Posterior vena cava (tissue), 2 donors: ENCODE measurements at regions not wholly inside any gene's neighbourhood (a gene's known extent, or its start where the extent isn't known, plus 50 kb on each side); places are given as distances from the start of the nearest gene placed in this dataset.
"Not testable (repeated sequence)": the region's sequence is repeated elsewhere in the genome, so short reads cannot be mapped to it uniquely, and the experiment has no call there.

Experiments used
- DNase-seq: peaks from one replicate; pipeline ENCODE4 v3.0.0-alpha.2; 2020; ENCODE audit warnings: low spot score
- intact Hi-C, 2 donors: fragments of 100-400 bp; cut with DNase I; formaldehyde crosslinking; loops; one replicate each; pipeline versions ENCODE4 v1.14.1 to v1.14.2; 2022 to 2023
- donor health status: DM: yes; HTN: yes; CAD: no.
- donor health status: DM: yes; HTN: yes; CAD: no.

DNA sequence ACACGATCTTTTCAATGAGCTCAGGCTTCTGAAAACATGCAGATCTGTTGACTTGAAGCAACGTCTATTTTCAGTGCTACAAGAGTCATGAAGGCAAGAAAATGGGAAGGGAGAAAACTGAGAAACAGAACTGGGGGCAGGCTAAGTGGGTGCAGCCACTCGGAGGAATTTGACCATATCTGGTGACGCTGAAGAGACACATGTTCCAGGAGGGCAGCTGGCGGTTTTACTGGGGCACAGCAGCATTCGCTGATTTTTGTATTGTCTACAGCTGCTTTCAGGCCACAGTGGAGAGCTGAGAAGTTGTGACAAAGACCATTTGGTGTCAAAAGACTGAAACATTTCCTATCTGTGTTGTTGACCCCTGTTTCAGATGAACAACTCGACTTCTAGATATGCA lies 103.0 kb upstream of the ELAC2 start:
- DNase-seq = no peak
- intact Hi-C loops = no loop called here

DNA sequence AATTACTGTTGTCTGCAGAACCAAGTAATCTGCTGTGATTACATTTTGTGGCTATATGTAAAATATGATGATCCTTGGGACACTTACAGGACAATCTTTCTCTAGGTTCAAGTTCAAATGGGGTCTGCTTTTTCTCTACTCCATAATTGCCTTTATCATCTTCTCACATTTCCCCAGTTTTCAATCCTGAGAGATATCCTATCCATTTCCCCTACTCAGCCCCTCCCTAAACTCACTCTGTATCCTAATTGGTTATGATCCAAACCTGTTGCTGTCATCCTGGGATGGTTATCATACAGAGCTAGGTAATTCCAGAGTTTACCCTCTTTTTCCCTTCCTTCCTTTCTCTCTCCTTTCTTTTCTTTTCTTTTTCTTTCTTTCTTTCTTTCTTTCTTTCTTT lies 100.5 kb upstream of the ELAC2 start:
- intact Hi-C loops = no loop called here
- DNase-seq = no peak

DNA sequence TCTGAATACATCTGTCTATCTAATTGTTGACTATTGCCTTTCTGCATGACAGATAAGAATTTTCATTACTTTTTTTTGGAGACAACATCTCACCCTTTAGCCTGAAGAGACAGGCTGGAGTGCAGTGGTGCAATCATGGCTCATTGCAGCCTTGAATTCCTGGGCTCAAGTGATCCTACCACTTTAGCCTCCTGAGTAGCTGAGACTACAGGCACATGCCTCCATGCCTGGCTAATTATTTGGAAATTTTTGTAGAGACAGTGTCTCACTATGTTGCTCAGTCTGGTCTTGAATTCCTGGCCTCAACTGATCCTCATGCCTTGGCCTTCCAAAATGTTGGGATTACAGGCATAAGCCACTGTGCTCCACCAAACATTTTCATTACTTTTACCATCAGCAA lies 99.8 kb upstream of the ELAC2 start:
- intact Hi-C loops = no loop called here
- DNase-seq = no peak

DNA sequence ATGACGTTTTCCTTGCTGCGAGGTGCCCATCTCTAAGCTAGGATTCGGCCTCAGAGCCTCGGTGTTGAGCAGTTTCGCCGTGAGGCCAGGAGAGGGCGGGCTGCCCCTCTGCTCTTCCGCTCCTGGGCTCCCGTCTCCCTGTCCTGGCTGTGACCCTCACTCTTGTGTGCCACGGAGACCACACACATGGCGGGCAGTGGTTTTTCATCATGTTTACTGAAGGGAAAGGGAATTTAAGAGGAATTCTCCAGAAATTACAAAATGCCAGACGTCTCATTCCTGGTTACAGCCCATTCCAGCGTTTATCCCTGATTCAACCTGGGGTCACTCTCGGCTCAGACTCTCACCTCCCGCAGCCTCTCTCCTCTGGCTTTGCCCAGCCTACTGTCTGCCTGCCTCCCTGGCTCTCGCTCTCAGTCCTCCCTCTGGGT lies 96.8 kb upstream of the ELAC2 start:
- intact Hi-C loops = no loop called here
- no peak for DNase-seq

DNA sequence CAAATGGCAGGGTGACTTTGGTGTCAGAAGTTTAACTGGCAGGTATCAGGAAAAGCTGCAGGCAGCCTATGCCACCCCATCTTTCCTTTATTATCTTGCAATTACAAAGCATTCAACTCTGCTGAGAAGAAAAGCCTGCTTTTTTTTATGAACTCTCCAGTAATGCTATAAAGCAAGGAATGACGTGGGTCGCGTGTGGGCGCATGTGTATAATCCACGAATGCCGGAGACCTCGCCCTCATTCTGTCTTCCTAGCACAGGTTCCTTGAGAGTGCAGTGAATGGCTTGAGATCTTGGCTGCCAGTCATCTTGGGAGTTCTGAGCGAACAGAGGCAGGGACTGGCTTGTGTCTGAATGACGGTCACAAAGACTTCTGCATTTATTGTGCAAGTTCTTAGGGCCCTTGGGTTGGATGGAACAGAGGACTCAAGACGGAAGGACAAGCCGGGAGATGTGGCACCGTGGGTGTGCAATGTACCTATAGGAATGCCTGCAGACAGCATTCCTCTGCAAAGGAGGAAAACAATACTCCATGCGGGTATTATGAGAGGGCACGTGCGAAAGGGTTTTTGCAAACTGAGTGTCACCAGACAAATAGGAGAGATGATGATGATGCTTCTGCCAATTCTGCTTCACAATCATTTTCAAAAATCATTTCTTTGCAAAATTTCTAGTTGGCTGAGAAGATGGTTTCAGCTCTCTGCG lies 96.1 kb upstream of the ELAC2 start:
- intact Hi-C loops = no loop called here
- DNase-seq = no peak

DNA sequence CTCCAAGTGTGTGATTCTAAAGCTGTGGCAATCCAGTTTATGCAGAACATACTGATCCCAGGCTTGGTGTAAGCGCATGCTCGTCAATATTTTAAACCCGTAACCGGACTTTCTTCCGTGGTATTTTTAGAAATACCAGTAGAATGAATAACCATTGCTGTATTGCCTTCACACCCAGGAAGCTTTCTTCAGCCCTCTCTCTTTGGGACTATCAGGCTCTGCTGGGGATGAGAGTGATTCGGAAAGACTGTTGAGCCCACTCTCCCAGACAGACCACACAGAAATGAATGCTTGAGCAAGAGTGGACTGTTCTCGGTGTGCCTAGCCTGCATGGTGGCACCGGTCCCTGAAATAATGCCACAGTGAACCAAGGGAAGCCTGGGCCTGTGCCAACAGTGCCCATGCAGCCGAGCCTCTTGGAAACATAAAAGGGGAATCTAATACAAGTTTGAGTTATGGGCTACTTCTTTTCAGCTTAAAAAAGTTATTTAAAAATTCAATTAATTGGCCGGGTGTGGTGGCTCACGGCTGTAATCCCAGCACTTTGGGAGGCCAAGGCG lies 89.9 kb upstream of the ELAC2 start:
- DNase-seq = no peak

DNA sequence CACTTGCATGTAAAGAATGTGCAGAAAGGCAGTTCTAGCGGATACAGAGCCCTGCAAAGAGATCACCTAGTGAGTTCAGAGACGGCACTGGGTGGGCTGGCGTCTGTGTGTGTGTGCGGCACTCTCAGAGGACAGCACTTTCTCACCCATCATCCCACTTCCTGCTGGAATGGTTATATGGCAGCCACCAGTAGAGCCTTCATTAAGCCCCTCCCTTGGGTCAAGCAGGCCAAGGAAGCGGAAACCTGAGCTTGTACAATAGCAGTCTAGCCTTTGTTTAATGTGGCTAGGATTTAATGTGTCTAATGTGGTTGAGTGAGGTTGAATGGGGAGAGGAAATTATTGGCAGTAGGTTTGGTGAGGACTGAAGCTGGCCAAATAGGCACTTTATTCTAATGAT lies 88.3 kb upstream of the ELAC2 start:
- no peak for DNase-seq
- intact Hi-C loops = no loop called here

More for the DNA sequence above, 89.9 kb upstream of the ELAC2 start:
- intact Hi-C loops = no loop called here

DNA sequence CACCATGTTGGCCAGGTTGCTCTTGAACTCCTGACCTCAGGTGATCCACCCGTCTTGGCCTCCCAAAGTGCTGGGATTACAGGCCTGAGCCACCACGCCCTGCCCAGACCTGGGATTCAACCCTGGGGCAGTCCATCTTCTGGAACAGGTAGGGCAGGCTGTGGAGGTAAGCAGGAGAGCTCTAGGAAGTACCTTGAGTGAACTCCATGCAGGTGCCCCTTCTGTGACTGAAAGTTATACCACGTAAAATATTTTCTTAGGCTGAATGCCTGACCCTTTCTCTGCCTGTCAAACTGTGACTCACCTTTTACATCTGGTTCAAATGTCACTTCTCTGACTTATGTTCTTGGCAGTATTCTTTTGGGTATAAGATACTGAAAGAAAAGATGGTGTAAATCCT lies 86.7 kb upstream of the ELAC2 start:
- no peak for DNase-seq
- intact Hi-C loops = no loop called here

DNA sequence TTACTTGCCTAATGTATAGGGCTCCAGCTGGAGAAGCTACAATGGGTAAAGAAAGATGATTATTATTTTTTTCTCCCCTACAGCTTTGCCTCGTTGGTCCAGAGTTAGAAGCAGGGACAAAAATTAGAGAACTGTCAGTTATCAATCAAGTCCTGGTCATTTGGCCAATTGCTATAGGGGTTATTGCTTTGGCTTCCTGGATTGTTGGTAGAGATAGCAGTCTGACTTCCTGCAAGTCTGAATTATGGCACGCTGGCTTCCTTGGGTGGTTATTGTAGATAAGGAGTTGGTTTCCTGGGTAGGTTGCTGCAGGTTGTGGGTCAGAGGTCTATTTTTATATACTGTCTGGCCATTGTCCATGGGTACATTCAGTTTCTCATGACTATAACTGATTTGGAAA lies 84.7 kb upstream of the ELAC2 start:
- intact Hi-C loops = no loop called here
- no peak for DNase-seq

DNA sequence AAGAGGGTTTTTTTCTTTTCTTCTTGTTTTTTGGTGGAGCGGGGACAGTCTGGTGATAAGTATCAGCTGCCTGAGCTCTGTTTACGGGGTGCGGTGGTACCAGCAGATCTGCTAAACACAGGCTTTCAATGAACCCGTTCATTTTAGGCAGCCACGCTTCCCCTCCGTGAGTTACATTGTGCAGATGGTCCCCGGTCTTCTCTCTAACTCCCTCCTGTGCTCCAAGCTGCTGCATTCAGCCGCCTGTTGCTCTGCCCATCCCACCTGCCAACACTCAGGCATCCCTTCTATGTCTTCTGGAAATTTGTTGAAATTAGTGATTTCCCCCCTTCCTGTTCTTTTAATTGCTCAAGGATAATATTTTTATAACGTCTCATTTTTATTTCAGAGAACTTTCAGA lies 82.1 kb upstream of the ELAC2 start:
- intact Hi-C loops = no loop called here
- DNase-seq = no peak

DNA sequence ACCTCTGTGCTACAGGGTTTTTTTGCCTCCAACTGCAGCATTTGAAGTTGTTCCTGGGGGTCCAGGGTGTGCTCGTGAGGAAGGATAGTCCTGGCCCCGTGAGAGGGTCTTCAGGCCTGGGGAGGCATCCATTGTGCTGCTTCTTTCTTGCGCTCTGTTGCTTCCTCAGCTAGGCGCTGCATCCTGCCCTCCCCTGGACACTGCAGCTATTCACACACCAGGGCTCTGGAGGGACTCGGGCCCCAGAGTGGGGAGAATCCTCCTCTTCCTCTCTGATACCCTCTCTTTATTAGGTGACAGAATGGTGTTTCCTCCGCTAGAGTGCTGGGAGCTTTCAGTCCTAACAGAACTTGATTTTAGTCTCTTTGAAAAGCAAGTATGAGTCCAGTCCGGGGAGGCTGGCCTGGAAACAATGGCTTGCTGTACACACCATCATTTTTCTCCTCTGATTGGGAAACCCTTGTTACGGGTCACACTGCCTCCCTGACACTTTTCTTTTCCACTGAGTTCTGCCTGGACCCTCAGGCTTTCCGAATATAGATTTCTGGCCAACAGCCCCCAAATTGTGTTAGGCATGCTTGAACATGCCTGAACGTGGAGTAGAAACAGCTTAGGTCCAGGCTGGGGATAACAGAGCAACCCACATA lies 81.4 kb upstream of the ELAC2 start:
- intact Hi-C loops = no loop called here
- no peak for DNase-seq

DNA sequence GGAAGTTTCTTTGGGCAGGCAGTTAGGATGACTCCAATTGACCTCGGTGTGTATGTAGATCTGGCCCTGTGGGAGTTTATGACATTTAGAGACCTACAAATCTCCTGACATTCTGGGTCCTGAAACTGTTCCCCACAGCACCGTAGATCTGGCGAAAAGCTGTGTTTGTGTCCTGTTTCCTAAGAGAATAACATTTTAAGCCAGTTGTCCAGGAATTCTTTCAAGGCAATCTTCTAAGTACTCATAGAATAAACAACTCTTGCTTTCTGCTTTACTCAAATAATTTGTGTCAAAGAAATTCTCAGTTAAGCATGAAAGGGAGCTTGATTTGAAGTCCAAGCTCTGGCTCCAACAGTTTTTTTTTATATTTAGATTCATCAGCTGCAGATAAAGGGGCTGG lies 78.5 kb upstream of the ELAC2 start:
- intact Hi-C loops = no loop called here
- no peak for DNase-seq

DNA sequence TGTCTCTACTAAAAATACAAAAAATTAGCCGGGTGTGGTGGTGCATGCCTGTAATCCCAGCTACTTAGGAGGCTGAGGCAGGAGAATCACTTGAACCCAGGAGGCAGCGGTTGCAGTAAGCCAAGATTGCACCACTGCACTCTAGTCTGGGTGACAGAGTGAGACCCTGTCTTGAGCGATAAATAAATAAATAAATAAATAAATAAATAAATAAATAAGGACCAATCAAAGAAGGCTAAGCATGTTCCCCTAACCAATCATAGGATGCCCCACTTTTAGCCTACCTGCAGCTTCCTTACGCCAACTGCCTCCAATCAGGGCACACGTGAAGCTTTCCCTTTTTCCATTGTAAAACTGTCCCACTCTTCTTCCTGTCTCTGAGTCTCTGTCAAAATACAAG lies 74.2 kb upstream of the ELAC2 start:
- intact Hi-C loops, DNase-seq: not testable (repeated sequence)

DNA sequence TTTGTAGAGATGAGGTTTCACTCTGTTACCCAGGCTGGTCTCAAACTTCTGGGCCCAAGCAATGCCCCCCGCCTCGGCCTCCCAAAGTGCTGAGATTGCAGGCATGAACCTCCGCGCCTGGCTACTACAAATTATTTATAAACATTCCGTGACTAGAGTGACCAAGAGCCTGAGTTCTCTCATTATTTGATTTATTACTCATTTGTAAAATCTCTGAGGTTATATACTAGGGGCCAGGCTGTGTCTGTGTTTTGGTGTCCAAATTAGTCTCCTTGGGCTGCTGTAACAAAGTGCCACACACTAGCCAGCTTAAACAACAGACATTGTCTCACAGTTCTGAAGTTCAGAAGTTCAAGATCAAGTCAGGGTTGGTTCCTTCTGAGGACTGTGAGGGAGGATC lies 70.8 kb upstream of the ELAC2 start:
- intact Hi-C loops = no loop called here
- no peak for DNase-seq

DNA sequence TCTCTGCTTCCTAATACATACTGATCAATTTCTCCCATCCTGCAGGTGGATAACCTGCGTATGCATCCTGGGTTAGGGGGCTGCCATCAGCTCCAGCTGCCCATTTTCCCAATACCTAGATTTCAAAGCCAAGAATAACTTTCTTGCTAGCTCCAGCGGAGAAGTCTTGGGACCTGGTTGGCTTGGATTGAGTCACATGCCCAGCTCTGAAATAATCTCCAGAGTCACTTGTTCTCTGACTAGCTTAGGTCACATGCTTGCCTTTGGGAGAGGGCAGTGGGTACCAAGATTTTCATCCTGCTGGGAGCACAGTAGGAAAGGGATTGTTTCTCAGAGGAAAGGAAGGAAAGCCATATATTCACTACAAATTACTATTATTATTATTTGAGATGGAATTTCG lies 70.0 kb upstream of the ELAC2 start:
- no peak for DNase-seq
- intact Hi-C loops = no loop called here

DNA sequence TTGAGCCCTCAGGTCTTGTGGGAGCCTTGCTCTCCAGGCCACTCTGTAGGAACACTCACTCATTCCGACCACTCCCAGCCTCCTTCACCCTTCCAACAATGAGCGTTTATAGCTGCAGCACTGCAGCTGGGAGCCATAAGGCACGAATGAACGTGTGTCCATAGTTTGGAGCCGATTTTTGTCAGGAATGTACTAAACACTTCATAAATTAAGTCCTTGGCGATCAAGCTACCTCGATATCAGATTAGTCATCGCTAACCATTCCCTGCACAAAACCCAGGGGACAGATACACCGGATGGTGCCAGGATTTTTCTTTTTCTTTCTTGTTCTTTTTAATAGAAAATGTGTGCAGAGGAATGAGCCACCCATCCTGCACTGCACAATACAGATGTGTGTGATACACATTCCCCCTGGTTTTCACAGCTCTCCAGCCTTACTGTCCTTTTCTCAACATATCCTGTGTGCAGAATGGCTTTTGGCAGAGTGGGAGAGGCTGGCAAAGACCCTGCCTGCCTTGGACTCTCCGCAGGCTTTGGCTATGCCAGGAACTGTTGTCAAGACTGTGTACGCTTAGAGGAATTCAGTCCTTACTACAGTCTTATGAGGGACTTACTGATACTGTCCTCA lies 68.4 kb upstream of the ELAC2 start:
- no peak for DNase-seq
- intact Hi-C loops = no loop called here

DNA sequence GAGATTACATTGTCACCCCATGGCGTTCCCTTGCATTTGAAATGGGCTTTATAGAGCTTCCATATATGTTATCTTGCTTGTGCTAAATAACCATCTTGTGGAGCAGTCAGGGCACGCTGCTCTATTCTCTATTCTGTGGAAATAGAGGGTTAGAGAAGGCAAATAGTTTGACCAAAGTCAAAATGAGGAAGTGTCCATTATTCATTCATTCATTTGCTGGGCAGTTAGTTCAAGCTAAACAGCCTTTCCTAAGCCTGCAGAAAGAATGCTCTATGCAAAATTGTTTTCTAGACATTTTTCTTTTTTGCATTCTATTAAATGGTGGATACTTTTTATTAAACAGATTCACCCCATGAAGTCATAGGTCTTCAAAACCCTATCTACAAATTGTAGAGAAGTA lies 67.8 kb upstream of the ELAC2 start:
- intact Hi-C loops = no loop called here
- no peak for DNase-seq

DNA sequence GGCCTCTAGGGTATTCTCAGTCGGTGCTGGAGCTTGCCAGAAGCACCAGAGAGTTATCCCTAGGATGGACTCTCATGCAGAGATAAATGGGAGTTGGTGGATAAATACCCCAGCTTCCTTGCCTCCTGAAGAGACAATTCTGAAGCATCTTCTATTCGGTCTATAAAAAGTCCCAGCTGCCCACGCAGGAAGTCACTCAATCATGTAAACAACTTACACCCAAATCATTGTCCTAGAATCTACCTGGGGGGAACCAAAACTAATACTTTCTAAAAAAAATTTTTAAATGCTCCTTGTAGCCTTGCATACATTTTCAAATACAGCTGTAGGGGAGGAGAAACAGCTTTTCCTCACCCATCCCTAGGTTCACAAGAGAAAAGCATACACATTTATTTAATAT lies 66.6 kb upstream of the ELAC2 start:
- intact Hi-C loops = no loop called here
- DNase-seq = no peak

DNA sequence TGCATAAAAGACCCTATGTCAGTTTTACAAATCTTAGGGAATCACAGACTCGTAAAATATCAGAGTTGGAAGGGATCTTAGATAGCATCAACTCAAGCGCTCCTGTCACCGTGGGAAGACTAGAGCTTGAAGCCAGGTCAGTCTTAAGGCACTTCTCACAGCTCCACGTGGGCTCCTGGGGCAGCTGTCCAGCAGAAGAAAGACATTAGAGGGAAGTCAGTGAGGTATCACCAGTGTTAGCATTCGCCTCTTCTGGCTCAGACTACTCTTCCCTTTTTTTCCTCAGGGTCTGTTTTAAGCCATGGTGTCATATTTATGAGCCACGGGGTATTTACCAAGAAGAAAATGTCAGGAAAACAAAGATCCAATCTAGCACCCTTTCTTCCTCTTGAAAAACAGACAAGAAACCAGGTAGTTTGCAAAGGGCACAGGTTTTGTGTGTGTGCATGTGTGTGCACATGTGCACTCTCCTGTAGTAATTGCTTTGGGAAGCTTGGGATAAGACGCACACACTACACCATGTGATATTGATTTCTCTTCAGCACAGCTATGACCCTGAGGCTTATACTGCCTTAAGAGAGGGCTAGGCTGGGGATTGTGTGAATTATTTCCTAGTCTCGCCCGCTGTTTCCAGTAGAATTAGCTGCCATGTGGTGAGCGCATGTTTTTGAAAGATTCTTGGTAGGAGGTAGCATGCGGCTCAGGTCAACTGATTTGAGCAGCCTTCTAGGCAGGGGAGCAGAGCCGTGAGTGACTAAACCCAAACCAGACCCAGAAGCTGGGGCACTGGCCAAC lies 61.0 kb upstream of the ELAC2 start:
- DNase-seq = no peak
- intact Hi-C loops = no loop called here

DNA sequence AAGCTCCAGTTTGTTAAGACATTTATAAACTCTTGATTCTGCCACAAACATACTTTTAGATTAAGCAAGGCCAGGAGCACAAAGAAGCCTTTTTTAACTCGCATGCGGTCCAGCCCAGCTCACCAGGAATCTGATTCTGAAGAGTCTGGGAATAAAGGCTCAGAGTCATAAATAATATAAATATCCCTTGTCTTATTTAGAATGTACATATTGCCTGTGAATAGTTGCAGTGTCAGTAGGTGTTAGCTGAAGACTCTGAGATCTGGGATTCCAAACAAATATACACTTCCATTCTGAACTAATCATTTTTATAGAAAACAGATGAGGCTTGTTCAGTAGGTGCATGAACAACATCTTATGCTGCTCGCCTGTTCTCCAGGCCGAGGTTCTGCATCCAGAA lies 59.1 kb upstream of the ELAC2 start:
- intact Hi-C loops = no loop called here
- DNase-seq = no peak
